Astrocyte (in vitro differentiated cells and primary cell): ENCODE measurements at regions not wholly inside any gene's neighbourhood (a gene's known extent, or its start where the extent isn't known, plus 50 kb on each side); places are given as distances from the start of the nearest gene placed in this dataset.

Experiments
- EZH2 ChIP-seq: IDR thresholded peaks from 2 replicates; pipeline ENCODE4 v1.6.1; 2012; ENCODE audit warnings: mild to moderate bottlenecking, low read length, inconsistent platforms; ENCODE audit not compliant: insufficient read depth
- TF ChIP-seq, protein P1 (sequence below): IDR thresholded peaks from 2 replicates; pipeline ENCODE4 v1.5.1; 2011; ENCODE audit warnings: low read depth, mild to moderate bottlenecking, inconsistent platforms, low read length, moderate library complexity; ENCODE audit not compliant: insufficient read depth

DNA sequence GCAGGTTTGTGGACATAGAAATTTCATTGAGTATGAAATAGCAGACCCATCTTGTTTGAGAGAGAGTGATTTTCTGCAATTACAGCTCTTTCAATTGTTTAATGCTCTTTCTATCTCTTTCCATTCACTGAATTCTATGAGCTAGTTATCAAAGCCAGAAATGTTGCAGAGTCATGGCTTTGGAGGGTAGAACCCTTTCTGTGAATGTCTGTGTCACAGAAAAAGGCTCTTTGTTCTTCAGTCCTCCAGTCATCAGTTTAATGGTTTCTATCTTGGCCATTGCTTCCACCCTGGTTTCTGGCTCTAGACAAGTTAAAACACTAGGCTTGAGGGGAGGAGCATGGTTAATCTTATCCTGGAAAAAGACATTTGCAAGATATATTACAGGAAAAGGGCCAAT is 655.0 kb downstream of the STK39 start:
- TF ChIP-seq, protein P1, sequence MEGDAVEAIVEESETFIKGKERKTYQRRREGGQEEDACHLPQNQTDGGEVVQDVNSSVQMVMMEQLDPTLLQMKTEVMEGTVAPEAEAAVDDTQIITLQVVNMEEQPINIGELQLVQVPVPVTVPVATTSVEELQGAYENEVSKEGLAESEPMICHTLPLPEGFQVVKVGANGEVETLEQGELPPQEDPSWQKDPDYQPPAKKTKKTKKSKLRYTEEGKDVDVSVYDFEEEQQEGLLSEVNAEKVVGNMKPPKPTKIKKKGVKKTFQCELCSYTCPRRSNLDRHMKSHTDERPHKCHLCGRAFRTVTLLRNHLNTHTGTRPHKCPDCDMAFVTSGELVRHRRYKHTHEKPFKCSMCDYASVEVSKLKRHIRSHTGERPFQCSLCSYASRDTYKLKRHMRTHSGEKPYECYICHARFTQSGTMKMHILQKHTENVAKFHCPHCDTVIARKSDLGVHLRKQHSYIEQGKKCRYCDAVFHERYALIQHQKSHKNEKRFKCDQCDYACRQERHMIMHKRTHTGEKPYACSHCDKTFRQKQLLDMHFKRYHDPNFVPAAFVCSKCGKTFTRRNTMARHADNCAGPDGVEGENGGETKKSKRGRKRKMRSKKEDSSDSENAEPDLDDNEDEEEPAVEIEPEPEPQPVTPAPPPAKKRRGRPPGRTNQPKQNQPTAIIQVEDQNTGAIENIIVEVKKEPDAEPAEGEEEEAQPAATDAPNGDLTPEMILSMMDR, result no peak
- no peak for TF ChIP-seq EZH2
